ENCODE measurements at regions not wholly inside any gene's neighbourhood (a gene's known extent, or its start where the extent isn't known, plus 50 kb on each side); places are given as distances from the start of the nearest gene placed in this dataset.

DNA sequence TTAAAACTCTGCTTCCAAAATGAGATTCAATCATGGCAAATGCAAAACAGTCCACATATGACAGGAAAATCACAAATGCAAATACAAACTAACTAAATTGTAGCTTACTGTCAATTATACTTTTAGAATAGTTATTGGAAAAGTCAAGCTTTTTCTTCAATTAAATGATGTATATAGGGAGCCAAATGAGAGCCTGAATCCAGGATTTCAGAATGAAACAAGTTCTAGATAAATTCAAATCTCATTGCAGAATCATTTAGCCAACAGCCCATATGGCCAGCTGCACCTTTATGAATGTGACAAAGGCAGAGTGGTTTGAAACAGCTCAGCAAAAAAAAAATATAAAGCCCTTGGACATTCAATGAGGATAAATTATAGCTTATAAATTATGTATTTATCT lies 82.2 kb upstream of the SCIN start:
- H3K36me3 Mint-ChIP-seq (ENCODE audit: low read depth): no peaks in the 10 kb centered on the region
- no peak for TF ChIP-seq CTCF (conservative IDR thresholded peaks at IDR 0.05)
- H3K4me3 Mint-ChIP-seq: no peak overlapping the region
- H3K27ac Mint-ChIP-seq (ENCODE audit: unreplicated experiment): no peak overlapping the region
- DNase-seq (ENCODE audit: low read depth, low spot score): no peak
- H3K27me3 Mint-ChIP-seq (ENCODE audit: low read depth): no peaks in the 10 kb centered on the region
- no peaks in the 10 kb centered on the region for H3K4me1 Mint-ChIP-seq
- H3K9me3 Mint-ChIP-seq: no peaks in the 10 kb centered on the region

DNA sequence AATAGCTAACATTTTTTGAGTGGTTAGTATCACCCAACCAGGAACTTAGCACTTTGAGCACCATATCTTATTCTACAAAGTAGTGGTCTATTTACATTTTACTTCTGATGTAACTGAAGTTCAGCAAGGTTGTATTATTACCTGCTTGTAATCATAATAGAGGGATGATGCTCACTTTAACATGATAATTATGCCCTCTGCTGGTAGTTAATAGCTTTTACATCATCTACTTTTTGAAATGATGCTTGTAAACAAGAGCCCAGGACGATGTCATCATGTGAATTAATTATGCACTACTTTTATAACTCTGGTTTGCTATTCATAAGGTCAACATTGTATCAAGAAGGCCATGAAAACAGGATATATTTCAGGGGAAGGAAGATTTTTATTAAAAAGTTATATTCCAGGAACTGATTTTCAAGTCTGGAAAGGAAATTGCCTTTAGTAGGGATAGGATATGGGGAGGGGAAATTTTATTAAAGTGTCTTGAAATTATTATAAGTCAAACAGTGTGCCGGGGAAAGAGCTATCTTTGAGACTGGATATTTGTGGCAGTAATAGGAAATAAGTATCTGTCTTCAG lies 80.3 kb upstream of the SCIN start:
- H3K9me3 Mint-ChIP-seq: no peaks in the 10 kb centered on the region
- DNase-seq (ENCODE audit: low read depth, low spot score): no peak

GRCh38 chr7:12490940-12491339 lies 79.6 kb upstream of the SCIN start:
- Mint-ChIP-seq H3K27ac (ENCODE audit: unreplicated experiment) (no peak overlapping the region), H3K4me3 (no peak overlapping the region), H3K36me3 (ENCODE audit: low read depth) (no peaks in the 10 kb centered on the region), H3K4me1 (no peaks in the 10 kb centered on the region), H3K9me3 (no peaks in the 10 kb centered on the region), H3K27me3 (ENCODE audit: low read depth) (no peaks in the 10 kb centered on the region)
- no peak for DNase-seq (ENCODE audit: low read depth, low spot score)
- no peak for TF ChIP-seq CTCF (conservative IDR thresholded peaks at IDR 0.05)

More for the DNA sequence above, 80.3 kb upstream of the SCIN start:
- H3K4me3 Mint-ChIP-seq: no peak overlapping the region
- peak; percentile 75 for TF ChIP-seq CTCF (conservative IDR thresholded peaks at IDR 0.05)
- no peaks in the 10 kb centered on the region for H3K4me1 Mint-ChIP-seq
- no peak overlapping the region for H3K27ac Mint-ChIP-seq (ENCODE audit: unreplicated experiment)
- H3K27me3 Mint-ChIP-seq (ENCODE audit: low read depth): no peaks in the 10 kb centered on the region
- no peaks in the 10 kb centered on the region for H3K36me3 Mint-ChIP-seq (ENCODE audit: low read depth)

GRCh38 chr7:12491526-12491925 lies 79.0 kb upstream of the SCIN start:
- Mint-ChIP-seq H3K27ac (ENCODE audit: unreplicated experiment) (no peak overlapping the region), H3K4me3 (no peak overlapping the region), H3K27me3 (ENCODE audit: low read depth) (no peaks in the 10 kb centered on the region), H3K4me1 (no peaks in the 10 kb centered on the region), H3K9me3 (no peaks in the 10 kb centered on the region), H3K36me3 (ENCODE audit: low read depth) (no peaks in the 10 kb centered on the region)
- TF ChIP-seq CTCF (conservative IDR thresholded peaks at IDR 0.05): no peak
- DNase-seq (ENCODE audit: low read depth, low spot score): no peak

- Mint-ChIP-seq H3K4me1 (peaks cover 5% of the 10 kb centered on the region), H3K27ac (ENCODE audit: unreplicated experiment) (no peak overlapping the region), H3K4me3 (no peak overlapping the region), H3K9me3 (no peaks in the 10 kb centered on the region), H3K36me3 (ENCODE audit: low read depth) (no peaks in the 10 kb centered on the region), H3K27me3 (ENCODE audit: low read depth) (no peaks in the 10 kb centered on the region)
- TF ChIP-seq CTCF (conservative IDR thresholded peaks at IDR 0.05): no peak
- no peak for DNase-seq (ENCODE audit: low read depth, low spot score)
Measured at GRCh38 chr7:12493407-12493806, 77.1 kb upstream of the SCIN start.
